ENCODE measurements at regions not wholly inside any gene's neighbourhood (a gene's known extent, or its start where the extent isn't known, plus 50 kb on each side); places are given as distances from the start of the nearest gene placed in this dataset.

DNA sequence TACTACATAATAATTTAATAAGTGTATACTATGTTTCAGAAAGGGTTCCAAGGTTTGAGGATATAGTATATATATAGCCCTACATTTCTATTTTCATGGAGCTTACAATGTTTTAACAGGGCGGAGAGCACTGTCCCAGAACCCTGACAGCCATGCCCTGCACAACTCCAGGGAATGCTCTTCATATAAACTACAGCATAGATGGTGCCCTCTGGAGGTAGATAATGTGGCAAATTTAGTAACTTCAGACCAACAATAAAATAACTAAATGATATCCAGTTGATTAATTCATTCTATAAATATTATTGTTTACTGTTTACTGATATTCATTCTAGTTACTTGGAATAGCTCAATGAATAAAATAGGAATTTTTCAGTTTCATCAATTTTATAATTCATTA is 693.7 kb upstream of the CCDC179 start:
- TF ChIP-seq, protein P1, sequence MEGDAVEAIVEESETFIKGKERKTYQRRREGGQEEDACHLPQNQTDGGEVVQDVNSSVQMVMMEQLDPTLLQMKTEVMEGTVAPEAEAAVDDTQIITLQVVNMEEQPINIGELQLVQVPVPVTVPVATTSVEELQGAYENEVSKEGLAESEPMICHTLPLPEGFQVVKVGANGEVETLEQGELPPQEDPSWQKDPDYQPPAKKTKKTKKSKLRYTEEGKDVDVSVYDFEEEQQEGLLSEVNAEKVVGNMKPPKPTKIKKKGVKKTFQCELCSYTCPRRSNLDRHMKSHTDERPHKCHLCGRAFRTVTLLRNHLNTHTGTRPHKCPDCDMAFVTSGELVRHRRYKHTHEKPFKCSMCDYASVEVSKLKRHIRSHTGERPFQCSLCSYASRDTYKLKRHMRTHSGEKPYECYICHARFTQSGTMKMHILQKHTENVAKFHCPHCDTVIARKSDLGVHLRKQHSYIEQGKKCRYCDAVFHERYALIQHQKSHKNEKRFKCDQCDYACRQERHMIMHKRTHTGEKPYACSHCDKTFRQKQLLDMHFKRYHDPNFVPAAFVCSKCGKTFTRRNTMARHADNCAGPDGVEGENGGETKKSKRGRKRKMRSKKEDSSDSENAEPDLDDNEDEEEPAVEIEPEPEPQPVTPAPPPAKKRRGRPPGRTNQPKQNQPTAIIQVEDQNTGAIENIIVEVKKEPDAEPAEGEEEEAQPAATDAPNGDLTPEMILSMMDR (IDR thresholded peaks at IDR 0.05; ENCODE audit: insufficient read depth, missing control alignments): no peak
- FAIRE-seq: no peak
- no peak for DNase-seq (ENCODE audit: insufficient read length, low spot score)

DNA sequence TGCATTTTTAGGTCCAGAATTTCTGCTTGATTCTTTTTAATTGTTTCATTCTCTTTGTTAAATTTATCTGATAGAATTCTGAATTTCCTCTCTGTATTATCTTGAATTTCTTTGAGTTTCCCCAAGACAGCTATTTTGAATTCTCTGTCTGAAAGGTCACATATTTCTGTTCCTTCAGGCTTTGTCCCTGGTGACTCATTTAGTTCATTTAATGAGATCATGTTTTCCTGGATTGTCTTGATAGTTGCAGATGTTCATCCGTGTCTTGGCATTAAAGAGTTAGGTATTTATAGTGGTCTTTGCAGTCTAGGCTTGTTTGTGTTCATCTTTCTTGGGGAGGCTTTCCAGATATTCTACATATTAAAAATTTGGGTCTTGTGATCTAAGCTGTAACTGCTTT is 694.8 kb upstream of the CCDC179 start:
- FAIRE-seq (no peak), DNase-seq (ENCODE audit: insufficient read length, low spot score) (no peak)
- TF ChIP-seq, protein P1 (IDR thresholded peaks at IDR 0.05; ENCODE audit: insufficient read depth, missing control alignments): no peak

DNA sequence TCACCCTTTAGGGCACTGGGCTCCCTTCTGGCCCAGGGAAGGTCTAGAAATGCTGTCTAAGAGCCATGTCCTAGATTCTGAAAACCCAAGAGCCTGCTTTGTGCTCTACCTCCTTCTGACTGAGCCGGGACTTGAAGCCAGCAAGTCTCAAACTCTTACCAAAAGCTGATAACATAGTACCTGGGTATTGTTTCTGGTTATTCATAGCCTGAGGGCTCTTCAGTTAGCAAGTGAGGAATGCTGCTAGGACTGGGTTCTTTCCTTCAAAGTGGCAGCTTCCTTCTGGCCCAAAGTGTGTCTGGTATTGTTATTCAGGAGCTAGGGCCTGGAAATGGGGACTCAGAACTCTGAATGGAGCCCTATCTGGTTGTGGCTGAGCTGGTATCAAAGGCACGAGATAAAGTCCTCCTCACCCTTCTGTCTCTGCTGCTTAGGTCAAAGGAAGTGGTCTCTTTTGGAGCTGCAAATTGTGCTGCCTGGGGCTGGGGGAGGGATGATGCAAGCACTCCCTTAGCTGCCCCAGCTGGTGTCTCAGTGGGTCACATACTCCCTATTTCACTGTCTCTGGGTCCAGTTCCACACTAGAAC is 696.0 kb upstream of the CCDC179 start:
- DNase-seq (ENCODE audit: insufficient read length, low spot score) (no peak), FAIRE-seq (no peak)
- TF ChIP-seq, protein P1 (IDR thresholded peaks at IDR 0.05; ENCODE audit: insufficient read depth, missing control alignments): no peak

DNA sequence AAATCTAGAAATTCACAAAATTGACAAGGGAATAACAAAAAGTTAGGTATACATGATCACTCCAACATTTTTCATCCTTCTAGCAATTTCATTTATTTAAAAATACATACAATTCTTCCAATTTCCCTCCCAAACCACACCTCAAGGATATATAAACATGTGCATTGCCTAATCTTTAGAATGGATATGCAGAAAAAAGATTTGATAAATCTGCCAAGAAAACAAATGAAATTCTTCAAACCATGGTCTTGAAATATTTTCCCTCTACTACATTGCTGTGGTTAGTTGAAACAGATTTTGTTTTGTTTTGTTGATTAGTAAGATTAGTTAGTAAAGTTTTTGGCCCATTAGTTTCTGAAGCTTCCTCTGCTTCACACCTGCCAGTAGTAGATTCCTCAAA is 703.3 kb upstream of the CCDC179 start:
- FAIRE-seq: no peak
- TF ChIP-seq, protein P1 (IDR thresholded peaks at IDR 0.05; ENCODE audit: insufficient read depth, missing control alignments): no peak
- no peak for DNase-seq (ENCODE audit: insufficient read length, low spot score)

DNA sequence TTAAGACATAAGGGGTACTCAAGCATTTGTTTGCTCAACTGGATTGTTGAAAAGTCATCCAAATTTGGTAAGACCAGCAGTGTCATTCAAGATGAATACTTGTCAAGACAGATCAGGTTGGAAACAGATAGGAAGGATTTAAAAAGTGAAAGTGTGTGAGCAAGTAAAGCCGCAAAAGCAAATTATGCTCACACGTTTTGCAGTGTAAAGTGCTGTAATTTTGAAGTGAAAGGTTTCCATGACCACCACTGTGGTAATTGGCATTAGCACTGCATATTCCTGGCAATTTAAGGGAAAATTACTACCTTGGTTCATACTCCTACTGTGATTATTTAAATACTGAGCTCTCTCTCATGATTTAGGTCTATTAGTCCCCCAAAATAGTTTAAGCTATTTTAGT is 704.1 kb upstream of the CCDC179 start:
- DNase-seq (ENCODE audit: insufficient read length, low spot score) (no peak), FAIRE-seq (no peak)
- TF ChIP-seq, protein P1 (IDR thresholded peaks at IDR 0.05; ENCODE audit: insufficient read depth, missing control alignments): no peak

DNA sequence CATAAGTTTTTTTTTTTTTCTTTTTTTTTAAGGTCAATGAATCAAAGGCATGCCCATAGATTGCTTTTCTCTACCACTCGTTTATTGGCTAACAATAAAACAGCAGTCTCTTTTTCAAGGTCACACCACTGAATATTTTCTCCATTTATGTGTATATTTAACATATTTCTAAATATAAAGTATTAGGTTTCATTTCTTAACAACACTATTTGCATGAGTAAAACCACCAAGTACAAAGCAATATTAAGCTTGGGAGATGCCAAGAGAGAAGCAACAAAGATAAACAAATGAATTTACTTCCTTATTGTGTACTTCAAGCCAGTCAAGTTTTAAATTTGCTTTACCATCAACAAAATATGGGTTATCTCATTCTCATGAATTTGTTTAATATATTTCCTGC is 708.9 kb upstream of the CCDC179 start:
- no peak for FAIRE-seq
- DNase-seq (ENCODE audit: insufficient read length, low spot score): no peak
- TF ChIP-seq, protein P1 (IDR thresholded peaks at IDR 0.05; ENCODE audit: insufficient read depth, missing control alignments): no peak

DNA sequence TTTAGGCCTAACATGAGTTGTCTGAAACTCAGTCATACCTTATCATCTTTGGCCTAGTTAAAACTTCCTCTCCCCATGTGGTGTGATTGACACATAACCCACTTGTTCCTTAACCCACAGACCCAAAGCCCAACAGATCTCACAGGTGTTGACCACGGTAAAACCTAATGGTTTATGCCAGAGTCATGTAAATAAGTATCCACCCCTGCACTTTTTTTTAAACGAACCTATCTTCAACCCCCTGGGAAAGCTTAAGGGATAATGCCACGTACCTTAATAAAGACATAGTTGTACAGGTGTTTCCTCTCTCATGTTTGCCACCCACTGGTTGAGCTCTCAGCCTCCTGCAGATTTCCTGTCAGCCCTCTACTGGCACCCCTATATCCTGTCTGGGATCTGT is 709.3 kb upstream of the CCDC179 start:
- TF ChIP-seq, protein P1 (IDR thresholded peaks at IDR 0.05; ENCODE audit: insufficient read depth, missing control alignments): no peak
- no peak for FAIRE-seq
- DNase-seq (ENCODE audit: insufficient read length, low spot score): no peak

Data from D721Med (cell line).